VCaP (cell line): ENCODE measurements at regions not wholly inside any gene's neighbourhood (a gene's known extent, or its start where the extent isn't known, plus 50 kb on each side); places are given as distances from the start of the nearest gene placed in this dataset.

Experiments used
- H3K27ac ChIP-seq: fragments of 450-650 bp; 2 replicates; pipeline ENCODE4 v1.5.1; 2017
- TF ChIP-seq, protein P1 (sequence below): fragments of 450-650 bp; conservative IDR thresholded peaks from 2 replicates; pipeline ENCODE4 v1.5.1; 2017; ENCODE audit warnings: mild to moderate bottlenecking, moderate library complexity

DNA sequence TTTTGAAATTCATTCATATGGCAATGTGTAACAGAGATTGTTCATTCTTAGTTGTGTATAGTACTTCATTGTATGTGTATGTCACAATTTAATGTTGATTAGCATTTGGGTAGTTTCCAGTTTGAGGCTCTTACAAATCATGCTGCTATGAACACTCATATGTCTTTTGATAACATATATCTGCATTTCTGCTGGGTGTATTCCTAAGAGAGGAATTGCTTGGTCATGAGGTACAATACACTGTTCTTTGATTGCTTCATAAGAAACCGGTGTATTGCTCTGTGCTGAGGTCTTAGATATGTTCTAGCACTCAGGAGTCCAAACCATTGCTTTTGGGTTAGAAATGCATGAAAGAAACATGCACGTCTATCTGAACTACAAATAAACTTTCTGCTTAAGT, 492.9 kb upstream of the JAG1 start:
- TF ChIP-seq, protein P1, sequence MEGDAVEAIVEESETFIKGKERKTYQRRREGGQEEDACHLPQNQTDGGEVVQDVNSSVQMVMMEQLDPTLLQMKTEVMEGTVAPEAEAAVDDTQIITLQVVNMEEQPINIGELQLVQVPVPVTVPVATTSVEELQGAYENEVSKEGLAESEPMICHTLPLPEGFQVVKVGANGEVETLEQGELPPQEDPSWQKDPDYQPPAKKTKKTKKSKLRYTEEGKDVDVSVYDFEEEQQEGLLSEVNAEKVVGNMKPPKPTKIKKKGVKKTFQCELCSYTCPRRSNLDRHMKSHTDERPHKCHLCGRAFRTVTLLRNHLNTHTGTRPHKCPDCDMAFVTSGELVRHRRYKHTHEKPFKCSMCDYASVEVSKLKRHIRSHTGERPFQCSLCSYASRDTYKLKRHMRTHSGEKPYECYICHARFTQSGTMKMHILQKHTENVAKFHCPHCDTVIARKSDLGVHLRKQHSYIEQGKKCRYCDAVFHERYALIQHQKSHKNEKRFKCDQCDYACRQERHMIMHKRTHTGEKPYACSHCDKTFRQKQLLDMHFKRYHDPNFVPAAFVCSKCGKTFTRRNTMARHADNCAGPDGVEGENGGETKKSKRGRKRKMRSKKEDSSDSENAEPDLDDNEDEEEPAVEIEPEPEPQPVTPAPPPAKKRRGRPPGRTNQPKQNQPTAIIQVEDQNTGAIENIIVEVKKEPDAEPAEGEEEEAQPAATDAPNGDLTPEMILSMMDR: no peak
- H3K27ac ChIP-seq: no peak overlapping the region

DNA sequence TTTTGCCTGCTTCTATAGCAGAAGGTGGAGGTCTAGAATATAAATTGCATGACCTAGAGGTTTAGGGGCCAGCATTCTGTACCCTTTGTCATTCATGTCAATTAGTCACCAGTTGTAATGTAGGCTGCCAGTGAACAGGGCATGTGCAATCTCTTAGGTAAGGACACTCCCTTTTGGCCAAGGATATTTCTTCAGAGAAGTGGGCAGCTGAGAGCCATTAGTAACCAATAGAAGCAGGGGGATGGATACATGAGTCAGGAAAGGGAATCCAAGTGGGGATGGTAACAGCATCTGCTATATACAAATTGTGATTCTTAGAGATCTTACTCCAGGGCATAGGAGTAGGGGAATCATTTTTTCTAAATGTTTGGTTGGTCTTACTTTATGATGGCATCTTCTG, 494.2 kb upstream of the JAG1 start:
- TF ChIP-seq, protein P1: no peak
- no peak overlapping the region for H3K27ac ChIP-seq

DNA sequence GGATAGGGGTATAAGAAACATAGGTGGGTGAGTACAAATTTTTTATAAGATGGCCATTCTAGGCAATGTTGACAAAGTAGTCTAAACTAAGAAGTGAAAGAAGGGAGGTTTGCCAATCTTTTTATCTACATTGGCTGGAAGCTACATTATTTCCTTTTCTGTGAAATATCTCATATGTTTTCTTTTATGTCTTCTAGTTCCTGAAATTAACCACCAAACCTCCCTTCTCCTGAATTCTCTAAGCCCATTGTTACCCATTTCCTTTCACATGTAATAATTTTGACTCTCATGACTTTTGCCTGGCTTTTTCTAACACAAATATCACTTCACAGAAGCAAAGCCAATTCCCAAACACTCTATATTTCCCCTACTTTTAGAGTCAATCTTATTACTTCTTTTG, 496.2 kb upstream of the JAG1 start:
- H3K27ac ChIP-seq: no peak overlapping the region
- TF ChIP-seq, protein P1: no peak

DNA sequence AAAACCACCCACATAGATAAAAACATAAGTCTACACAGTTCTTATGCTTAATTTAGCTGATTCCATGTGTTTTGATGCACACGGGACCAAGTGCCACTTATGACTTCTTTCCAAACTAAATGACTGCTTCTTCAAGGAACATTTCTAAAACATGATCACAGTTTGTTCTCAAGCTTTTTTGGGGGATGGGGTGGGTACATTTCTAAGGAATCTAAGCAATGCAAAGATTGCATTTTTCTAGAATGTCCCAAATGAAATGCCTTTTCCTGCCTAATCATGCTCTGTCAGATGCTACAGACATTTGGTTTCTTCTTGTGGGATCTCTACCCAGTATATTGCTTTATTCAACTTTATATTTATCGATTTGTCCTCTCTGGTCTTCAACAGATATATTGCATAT, 496.8 kb upstream of the JAG1 start:
- TF ChIP-seq, protein P1: no peak
- H3K27ac ChIP-seq: no peak overlapping the region

DNA sequence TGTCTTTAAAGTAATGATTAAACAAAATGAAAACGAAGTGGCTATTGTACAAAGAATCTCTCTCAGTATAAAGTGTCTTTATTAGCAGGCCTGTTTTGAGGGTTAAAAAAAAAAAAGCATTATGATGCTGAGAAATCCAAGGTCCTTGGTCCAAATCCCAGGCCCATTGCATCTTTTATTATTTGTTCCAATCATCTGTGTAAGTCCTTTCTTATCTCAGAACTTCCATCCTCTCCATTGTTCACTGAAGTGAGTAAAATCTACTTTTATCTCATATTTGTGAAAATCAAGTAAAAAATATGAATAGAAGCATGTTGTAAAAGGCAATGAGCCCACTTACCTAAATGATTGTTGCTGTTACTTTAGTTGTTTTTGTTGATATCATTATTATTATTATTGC, 499.1 kb upstream of the JAG1 start:
- TF ChIP-seq, protein P1: no peak
- H3K27ac ChIP-seq: no peak overlapping the region

DNA sequence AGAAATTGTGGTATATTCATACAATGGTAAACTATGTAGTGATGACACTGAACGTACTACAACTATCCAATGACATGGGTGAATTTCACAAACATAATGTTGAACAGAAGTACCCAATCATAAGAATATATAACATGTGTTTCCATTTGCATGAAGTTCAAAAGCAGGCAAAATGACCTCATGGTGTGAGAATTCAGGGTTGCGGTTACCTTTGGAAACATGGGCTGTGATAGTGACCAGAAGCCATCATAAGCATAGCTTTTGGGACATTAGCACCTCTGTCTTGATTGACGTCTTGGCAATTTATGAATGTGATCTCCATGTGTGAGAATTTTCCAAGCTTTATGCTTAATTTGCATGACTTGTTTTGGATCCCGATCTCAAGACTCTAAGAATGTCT, 500.1 kb upstream of the JAG1 start:
- H3K27ac ChIP-seq: no peak overlapping the region
- TF ChIP-seq, protein P1: no peak

DNA sequence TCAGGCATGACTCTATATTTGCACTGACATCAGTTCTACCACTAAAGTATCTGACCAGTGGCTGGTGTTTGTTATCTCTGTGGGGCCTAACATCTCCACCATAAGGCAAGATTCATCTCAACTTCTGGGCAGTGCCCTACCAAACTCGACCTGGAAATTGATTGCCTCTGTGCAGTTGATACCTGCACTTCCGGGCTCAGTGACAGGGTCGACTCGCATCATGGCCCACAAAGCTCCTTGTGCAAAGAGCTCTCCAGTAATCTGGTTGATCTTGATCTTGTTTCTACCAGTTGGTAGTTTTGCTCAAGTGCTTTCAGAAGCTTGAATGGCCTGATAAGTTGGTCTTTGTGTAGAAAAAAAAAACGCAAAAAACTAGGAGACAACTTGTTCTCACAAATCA, 501.1 kb upstream of the JAG1 start:
- H3K27ac ChIP-seq: no peak overlapping the region
- TF ChIP-seq, protein P1: no peak

DNA sequence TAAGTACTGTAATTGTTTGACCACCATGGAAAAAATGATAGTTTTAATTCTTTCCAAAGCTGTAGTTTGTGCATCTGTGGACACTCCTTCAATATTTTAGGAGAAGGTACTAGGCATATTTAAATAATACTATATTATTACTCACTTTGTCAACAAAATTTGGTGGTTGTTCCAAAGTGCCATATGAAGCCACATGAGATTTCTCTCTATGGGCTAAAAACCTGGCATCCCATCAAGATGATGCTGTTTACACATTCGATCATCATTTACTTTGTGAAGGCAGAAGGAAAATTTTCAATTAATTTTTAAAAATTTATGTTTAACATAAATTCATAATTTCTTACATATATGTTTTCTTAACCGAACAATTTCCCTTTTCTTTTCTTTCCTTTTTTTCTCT, 502.6 kb upstream of the JAG1 start:
- no peak overlapping the region for H3K27ac ChIP-seq
- TF ChIP-seq, protein P1: no peak
